WERI-Rb-1 (cell line): ENCODE measurements at regions not wholly inside any gene's neighbourhood (a gene's known extent, or its start where the extent isn't known, plus 50 kb on each side); places are given as distances from the start of the nearest gene placed in this dataset.

Experiments
- DNase-seq: peaks from one replicate; pipeline ENCODE4 v3.0.0-alpha.2; 2020
- H3K27ac ChIP-seq: fragments of 250-450 bp; sonication (Bioruptor Pico); 2 replicates; pipeline ENCODE4 v1.5.1; 2020; ENCODE audit warnings: mild to moderate bottlenecking, moderate library complexity
- H3K27me3 ChIP-seq: fragments of 250-450 bp; sonication (Bioruptor Pico); 2 replicates; pipeline ENCODE4 v1.5.1; 2021; ENCODE audit warnings: mild to moderate bottlenecking, low read depth, moderate library complexity; ENCODE audit not compliant: insufficient read depth, severe bottlenecking
- H3K36me3 ChIP-seq: fragments of 250-450 bp; sonication (Bioruptor Pico); 2 replicates; pipeline ENCODE4 v1.5.1; 2020; ENCODE audit warnings: mild to moderate bottlenecking, moderate library complexity
- H3K4me3 ChIP-seq: 2 replicates; pipeline ENCODE4 v1.5.1; 2011; ENCODE audit warnings: low read depth, mild to moderate bottlenecking, control low read depth, low read length
- H3K9me3 ChIP-seq: fragments of 250-450 bp; sonication (Bioruptor Pico); 2 replicates; pipeline ENCODE4 v1.5.1; 2021; ENCODE audit warnings: mild to moderate bottlenecking, moderate library complexity; ENCODE audit not compliant: severe bottlenecking
- TF ChIP-seq, protein P1 (sequence below): IDR thresholded peaks from 2 replicates; pipeline ENCODE4 v1.5.1; 2011; ENCODE audit warnings: low read depth, mild to moderate bottlenecking, control low read depth, inconsistent platforms, low read length

DNA sequence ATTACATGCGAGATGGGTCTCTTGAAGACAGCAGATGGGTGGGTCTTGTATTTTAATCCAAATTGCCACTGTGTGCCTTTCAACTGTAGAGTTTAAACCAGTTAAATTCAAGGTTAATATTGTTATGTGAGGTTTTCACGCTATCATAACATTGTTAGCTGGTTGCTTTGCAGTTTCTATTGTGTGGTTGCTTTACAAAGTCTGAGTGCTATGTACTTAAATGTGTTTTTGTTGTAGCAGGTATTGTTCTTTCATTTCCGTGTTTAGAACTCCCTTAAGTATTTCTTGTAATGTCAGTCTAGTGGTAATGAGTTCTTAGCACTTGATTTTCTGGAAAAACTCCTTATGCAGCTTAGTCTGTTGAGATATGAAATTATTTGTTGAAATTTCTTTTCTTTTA, 193.3 kb downstream of the MOXD1 start:
- Histone ChIP-seq H3K4me3 (no peak overlapping the region), H3K27me3 (peaks cover 65% of the 10 kb centered on the region), H3K27ac (no peak overlapping the region), H3K9me3 (no peaks in the 10 kb centered on the region), H3K36me3 (no peaks in the 10 kb centered on the region)
- no peak for DNase-seq
- TF ChIP-seq, protein P1, sequence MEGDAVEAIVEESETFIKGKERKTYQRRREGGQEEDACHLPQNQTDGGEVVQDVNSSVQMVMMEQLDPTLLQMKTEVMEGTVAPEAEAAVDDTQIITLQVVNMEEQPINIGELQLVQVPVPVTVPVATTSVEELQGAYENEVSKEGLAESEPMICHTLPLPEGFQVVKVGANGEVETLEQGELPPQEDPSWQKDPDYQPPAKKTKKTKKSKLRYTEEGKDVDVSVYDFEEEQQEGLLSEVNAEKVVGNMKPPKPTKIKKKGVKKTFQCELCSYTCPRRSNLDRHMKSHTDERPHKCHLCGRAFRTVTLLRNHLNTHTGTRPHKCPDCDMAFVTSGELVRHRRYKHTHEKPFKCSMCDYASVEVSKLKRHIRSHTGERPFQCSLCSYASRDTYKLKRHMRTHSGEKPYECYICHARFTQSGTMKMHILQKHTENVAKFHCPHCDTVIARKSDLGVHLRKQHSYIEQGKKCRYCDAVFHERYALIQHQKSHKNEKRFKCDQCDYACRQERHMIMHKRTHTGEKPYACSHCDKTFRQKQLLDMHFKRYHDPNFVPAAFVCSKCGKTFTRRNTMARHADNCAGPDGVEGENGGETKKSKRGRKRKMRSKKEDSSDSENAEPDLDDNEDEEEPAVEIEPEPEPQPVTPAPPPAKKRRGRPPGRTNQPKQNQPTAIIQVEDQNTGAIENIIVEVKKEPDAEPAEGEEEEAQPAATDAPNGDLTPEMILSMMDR, result no peak

DNA sequence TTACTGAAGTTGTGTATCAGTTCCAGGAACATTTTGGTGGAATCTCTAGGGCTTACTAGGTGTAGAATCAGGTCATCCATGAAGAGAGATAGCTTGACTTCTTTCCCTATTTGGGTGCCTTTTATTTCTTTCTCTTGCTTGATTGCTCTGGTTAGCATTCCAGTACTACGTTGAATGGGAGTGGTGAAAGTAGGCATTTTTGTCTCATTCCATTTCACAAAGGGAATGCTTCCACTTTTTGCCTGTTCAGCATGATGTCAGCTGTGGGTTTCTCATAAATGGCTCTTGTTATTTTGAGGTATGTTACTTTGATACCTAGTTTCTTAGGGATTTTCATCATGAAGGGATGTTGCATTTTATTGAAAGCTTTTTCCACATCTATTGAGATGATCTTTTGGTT, 195.3 kb downstream of the MOXD1 start:
- DNase-seq, result no peak
- Histone ChIP-seq H3K9me3 (no peaks in the 10 kb centered on the region), H3K27ac (no peak overlapping the region), H3K27me3 (peaks cover 69% of the 10 kb centered on the region), H3K36me3 (no peaks in the 10 kb centered on the region), H3K4me3 (no peak overlapping the region)
- TF ChIP-seq, protein P1, result no peak

DNA sequence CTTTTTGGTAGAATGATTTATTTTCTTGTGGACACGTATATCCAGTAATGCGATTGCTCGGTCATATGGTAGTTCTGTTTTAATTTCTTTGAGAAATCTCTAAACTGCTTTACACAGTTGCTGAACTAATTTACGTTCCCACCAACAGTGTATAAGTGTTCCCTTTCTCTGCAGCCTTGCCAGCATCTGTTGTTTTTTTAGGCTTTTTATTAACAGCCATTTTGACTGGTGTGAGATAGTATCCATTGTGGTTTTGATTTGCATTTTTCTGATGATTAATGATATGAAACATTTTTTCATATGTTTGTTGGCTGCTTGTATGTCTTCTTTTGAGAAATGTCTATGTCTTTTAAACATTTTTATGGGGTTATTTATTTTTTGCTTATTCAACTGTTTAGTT, 196.7 kb downstream of the MOXD1 start:
- no peak for DNase-seq
- no peaks in the 10 kb centered on the region for H3K9me3 ChIP-seq
- no peak overlapping the region for H3K27ac ChIP-seq
- peaks cover 76% of the 10 kb centered on the region for H3K27me3 ChIP-seq
- H3K36me3 ChIP-seq, result no peaks in the 10 kb centered on the region
- H3K4me3 ChIP-seq, result no peak overlapping the region
- TF ChIP-seq, protein P1, result no peak

DNA sequence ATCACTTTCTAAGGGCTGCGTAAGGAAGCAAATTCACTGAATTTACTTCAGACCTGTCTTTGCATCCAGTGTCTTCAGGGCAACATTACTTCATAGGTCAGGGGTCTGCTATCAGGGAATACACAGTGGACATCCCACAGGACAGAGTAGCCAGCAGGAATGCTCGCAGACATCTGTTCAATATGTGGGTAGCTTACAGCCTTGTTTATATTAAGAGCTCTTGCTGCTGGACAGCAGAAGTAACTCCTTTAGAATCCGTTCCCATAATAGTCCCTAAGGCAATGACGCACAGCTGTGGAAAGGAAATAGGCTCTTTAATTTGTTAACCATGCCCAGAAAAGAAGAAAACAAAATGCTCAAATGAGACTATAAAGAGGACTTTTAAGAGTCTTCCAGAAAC, 198.7 kb downstream of the MOXD1 start:
- DNase-seq, result no peak
- no peaks in the 10 kb centered on the region for H3K36me3 ChIP-seq
- H3K27me3 ChIP-seq, result peaks cover 74% of the 10 kb centered on the region
- TF ChIP-seq, protein P1, result no peak
- H3K9me3 ChIP-seq, result no peaks in the 10 kb centered on the region
- no peak overlapping the region for H3K4me3 ChIP-seq
- no peak overlapping the region for H3K27ac ChIP-seq

DNA sequence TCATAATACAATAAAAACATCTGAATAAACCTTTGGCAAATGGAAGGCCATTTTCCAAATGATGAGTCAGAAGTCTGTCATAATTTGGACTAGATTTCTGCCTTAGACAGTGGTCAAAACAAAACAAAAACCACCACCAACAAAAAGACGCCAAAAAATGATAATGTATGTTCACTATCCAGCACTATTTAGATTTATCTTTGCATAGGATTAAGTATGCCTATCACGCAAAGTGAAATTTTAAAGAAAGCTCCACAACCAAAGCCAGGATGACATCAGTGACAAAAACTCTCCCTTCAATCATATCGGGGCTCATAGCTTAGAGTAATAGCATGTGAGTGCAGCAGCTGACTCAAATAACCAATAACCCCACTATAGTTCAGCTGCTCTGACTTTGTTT, 201.9 kb downstream of the MOXD1 start:
- no peaks in the 10 kb centered on the region for H3K36me3 ChIP-seq
- no peak overlapping the region for H3K27ac ChIP-seq
- H3K4me3 ChIP-seq, result no peak overlapping the region
- DNase-seq, result no peak
- peaks cover 81% of the 10 kb centered on the region for H3K27me3 ChIP-seq
- TF ChIP-seq, protein P1, result no peak
- H3K9me3 ChIP-seq, result no peaks in the 10 kb centered on the region

DNA sequence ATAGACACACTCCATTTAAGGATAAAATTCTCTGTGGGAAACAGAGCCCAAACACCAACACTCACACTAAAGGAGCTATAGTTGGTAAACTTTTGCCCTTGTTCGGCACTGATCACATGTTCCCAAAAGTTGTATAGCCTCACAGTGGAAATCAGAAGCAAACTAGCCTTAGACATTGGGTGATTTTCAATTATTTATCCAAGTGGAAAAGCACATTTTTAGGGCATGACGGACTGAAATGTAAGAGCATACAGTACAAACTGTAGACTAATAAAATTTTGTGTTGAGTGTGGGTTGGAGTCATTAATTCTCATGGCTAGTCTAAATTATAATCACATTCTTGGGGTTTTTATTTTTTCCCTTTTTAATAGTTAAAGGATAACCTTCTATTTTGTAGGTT, 202.4 kb downstream of the MOXD1 start:
- Histone ChIP-seq H3K27me3 (peaks cover 79% of the 10 kb centered on the region), H3K27ac (no peak overlapping the region), H3K36me3 (no peaks in the 10 kb centered on the region), H3K9me3 (no peaks in the 10 kb centered on the region), H3K4me3 (no peak overlapping the region)
- DNase-seq, result no peak
- TF ChIP-seq, protein P1, result no peak
